ENCODE measurements at regions not wholly inside any gene's neighbourhood (a gene's known extent, or its start where the extent isn't known, plus 50 kb on each side); places are given as distances from the start of the nearest gene placed in this dataset.
"Not testable (repeated sequence)": the region's sequence is repeated elsewhere in the genome, so short reads cannot be mapped to it uniquely, and the experiment has no call there.

- no peak for DNase-seq
Observed at GRCh38 chr2:17133052-17133671, 385.1 kb downstream of the RAD51AP2 start.

DNA sequence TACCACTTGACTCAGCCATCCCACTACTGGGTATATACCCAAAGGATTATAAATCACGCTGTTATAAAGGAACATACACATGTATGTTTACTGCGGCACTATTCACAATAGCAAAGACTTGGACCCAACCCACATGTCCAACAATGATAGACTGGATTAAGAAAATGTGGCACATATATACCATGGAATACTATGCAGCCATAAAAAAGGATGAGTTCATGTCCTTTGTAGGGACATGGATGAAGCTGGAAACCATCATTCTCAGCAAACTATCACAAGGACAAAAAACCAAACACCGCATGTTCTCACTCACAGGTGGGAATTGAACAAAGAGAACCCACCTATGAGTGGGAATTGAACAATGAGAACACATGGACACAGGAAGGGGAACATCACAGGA lies 387.6 kb downstream of the RAD51AP2 start:
- not testable (repeated sequence) for DNase-seq

DNA sequence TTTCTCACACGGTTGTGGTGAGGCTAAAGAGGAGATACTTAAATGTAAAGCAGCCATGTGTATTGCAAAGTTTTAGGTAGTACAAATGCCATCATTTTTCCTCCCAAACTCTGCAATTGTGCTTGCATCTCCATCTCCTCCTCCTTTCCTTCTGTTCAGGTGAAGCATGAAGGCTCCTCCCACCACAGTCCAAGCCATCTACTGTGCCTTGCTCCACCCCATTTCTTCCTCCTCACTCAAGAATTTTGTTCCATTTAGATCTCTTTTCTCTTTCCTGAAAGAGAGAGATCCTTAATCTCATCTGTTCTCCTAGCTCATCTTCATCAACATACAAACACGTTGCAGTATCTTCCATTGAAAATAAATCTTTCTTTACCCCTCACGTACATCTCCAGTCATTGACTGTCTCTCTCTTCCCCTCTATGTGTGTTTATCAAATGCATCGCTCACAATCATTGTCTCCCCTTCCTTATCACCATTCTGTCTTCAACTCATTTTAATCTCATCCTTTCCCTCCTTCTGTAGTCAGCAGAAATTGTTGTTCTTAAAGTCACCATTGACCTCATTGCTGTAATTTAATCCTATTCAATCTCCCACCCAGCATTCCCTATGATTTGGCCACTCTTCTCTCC lies 392.1 kb downstream of the RAD51AP2 start:
- no peak for DNase-seq

DNA sequence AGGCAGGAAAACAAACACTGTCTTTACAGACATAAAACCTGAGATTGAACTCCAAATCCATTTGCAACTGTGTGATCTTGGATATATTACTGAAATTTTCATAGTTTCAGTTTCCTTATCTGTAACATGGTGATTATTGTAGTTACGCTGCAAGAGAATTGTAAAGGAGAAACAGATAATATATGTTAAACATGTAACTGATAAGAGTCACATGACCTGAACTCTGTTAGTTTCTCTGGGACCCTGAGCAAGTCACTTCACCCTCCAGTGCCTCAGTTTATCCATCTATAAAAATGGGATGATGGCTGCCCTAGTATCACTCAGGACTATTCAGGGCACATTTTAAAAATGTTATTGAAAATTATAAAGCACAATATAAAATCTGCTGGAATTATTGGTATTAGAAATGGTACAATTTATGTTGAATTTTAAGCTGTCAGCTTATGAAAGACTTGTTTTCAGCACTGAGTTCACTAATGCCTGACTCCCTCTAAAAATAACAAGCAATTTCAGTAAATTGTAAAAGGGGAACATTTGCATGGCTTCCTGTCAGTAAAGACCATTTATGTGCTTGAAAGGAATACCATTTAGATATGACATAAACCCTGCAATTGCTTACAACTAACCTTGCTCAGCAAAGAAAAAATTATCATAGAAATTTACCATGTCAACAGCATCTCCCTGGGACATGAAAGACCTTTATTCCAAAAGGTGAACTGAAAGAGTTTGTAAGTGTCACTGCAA lies 393.5 kb downstream of the RAD51AP2 start:
- DNase-seq, result no peak

- no peak for DNase-seq
Observed at GRCh38 chr2:17122887-17123501, 395.2 kb downstream of the RAD51AP2 start.

- no peak for DNase-seq
Observed at GRCh38 chr2:17115466-17115865, 402.8 kb downstream of the RAD51AP2 start.

GRCh38 chr2:17115042-17115441 lies 403.2 kb downstream of the RAD51AP2 start:
- no peak for DNase-seq

- DNase-seq, result no peak
Observed at GRCh38 chr2:17107871-17108270, 410.4 kb downstream of the RAD51AP2 start.

GRCh38 chr2:17107151-17107550 lies 411.1 kb downstream of the RAD51AP2 start:
- DNase-seq, result no peak

DNA sequence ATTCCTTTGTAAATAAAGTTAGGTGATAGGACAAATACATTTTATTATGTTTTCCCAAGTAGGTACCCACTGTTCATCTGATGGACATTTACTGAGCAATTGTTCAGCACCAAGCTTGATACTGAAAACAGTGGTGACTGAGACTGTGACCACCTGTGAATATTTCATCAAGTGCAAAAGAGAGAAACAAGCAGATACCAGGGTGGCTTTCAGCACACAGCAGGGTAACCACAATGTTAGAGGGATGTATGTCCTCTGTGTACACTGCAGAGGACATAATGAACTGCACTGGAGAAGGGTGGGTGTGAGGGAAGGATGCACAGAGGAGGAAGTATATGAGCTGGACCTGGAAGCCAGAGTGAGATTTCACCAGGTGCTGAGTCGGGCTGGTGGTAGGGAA lies 411.8 kb downstream of the RAD51AP2 start:
- no peak for DNase-seq

DNA sequence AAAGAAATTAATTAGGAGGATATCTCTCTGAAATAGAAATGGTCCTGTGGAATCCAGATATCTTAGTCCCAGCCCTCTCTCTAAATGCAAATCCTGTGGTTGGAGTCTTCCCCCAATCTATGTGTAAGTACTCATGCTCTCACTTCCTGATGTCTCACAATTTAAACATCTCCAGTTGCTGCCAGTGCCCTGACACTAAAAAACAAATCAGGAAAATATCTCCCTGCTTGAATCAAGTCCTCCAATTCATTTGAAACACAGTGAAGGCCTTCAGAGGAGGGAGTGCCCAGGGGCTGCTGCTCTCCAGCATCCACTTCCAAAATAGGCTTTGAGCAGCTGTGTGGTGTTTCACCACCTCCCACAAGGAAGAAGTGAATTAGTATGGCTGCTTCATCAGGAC lies 413.8 kb downstream of the RAD51AP2 start:
- no peak for DNase-seq

DNA sequence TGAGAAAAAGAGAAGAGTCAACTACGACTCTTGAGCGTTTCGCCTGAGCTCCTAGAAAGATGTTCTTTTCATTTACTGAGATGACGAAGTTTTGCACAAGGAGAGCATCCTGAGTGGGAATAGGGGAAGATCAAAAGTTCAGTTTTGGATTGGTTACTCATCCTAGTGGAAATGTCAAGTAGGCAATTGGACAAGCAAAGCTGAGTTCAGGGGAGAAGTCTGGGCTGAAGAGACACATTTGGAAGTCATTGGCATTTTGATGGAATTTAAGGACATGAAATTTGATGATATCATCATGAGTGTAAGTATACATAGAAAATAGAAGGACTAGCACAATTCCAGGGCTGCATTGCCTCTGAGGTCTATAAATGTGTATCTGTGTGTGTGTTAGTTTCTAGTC lies 416.6 kb downstream of the RAD51AP2 start:
- no peak for DNase-seq

GRCh38 chr2:17101091-17101490 lies 417.1 kb downstream of the RAD51AP2 start:
- no peak for DNase-seq

DNA sequence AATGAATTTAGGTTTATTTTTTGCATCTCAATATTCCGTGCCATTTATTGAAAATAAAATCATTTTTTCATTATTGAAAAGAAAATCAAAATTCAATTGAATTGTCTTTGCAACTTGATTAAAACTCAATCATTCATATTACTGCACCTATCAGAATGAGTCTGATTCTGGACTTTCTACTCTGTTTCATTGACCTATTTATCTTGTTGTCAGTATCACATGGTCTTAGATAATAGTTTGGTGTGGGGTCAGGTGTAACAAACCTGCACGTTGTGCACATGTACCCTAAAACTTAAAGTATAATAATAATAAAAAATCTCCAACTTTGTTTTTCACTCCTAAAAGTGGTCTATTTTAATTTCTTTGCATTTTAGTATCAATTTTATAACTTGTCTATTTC lies 422.9 kb downstream of the RAD51AP2 start:
- DNase-seq, result no peak

DNA sequence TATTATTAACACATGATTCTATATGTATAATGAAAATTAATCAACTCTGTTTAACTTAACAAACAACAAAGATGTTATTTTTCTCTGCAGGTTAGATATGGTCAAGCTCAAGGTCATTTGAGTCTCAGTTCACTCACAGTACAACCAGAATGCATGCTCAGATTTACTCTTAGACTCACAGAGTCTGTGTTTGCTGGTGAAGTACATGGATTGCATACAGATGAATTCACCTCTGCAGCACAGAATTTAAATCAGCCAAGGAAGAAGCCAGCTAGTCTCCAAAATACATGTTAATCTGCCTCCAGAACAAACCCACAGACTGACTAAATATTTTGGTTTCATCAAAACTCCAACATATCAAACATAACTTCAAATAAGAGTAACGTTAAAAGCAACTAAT lies 424.5 kb downstream of the RAD51AP2 start:
- no peak for DNase-seq

GRCh38 chr2:17086990-17087389 lies 421.4 kb upstream of the CYRIA start:
- no peak for DNase-seq

DNA sequence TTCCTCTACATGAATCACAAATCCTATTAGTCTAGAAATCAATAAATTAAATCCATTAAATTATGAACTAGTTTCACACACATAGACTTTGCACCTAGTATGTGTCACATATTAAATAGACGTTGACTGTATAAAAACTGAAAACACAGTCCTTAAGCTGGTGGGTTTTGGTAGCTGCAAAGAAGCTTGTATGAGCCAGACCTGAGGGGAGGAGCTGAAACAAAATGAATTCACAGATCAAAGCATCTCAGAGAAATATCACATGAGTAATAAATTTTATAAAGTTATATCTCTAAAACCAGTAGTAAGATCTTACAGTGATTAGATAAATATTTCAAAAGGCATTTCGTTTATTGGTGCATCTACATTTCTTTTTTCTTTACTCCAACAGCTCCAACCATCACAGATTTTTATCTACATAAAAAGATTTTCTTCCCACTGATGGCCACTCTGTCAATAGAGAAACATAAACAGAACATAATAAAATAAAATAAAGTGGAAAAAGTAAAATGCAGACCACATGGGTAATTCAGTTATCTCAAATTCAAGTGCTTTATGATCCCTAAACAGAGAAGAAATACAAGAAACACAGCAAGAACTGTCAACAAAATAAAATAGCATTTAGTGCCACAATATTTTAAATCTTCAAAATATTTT lies 420.0 kb upstream of the CYRIA start:
- no peak for DNase-seq

GRCh38 chr2:17084877-17085276 lies 419.2 kb upstream of the CYRIA start:
- peak in 1 of 2 donors; percentile 16 for DNase-seq

DNA sequence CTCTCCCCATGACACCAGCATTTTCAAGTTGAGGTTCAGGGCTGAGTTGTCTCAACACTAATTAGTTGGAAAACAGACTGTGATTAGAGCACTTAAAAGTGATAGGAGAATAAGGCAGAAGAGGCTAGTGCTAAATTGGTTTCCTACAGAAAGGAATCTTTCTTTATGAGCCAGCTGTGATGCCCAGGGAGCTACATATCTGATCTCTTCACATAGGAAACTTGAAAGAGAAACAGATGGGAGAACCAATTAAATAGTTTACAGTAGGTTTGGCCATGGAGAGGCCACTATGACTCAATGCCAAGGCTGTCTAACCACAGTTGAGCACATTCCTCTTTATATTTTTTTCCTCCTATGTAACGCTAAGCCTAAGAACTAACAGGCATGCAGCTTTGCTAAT lies 418.3 kb upstream of the CYRIA start:
- DNase-seq, result no peak

DNA sequence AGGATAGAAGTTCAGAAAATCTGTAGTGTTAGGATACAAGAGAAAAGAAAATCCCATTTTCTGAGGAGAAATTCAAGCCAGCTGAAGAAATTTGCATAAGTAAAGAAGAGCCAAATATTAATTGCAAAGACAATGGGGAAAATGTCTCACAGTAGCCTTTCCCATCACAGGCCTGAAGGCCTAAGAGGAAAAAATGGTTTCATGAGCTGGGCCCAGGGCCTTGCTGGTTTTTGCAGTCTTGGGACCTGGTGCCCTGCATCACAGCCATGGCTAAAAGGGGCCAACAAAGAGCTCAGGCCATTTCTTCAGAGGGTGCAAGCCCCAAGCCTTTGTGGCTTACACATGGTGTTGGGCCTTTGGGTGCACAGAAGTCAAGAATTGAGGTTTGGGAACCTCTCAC lies 413.6 kb upstream of the CYRIA start:
- no peak for DNase-seq

DNA sequence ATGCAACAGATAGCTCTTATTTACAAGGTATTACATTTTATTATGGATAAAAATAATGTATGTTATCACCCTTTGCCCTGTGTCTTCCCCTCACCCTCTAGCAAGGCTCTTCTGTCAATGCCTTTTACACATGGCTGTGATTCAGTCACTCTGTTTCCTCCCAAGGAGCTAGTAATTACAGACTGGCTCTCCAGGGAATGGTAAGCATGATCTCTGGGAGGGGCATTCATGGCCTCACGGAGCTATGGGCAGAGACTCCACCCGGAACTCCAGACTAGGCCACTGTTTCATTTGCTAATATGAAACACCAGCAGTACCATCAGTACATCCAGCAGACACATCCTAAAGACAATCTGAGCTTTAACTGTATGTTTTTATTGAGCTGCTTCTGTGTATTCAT lies 410.9 kb upstream of the CYRIA start:
- no peak for DNase-seq

DNA sequence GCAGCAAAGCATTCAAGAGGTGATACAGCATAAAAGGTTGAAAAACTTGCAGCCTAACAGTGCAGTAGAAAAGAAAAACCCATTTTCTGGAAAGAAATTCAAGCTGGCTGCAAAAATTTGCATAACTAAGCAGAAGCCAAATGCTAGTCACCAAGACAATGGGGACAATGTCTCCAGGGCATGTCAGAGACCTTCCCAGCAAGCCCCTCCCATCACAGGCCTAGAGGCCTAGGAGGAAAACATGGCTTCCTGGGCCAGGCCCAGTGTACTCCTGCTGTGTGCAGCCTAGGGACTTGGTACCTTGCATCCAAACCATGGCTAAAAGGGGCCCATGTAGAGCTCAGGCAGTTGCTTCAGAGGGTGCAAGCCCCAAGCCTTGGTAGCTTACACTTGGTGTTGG lies 405.1 kb upstream of the CYRIA start:
- no peak for DNase-seq
